HepG2 (cell line): ENCODE measurements at regions not wholly inside any gene's neighbourhood (a gene's known extent, or its start where the extent isn't known, plus 50 kb on each side); places are given as distances from the start of the nearest gene placed in this dataset.

Source experiments
- ATF7 ChIP-seq, 2 experiments: fragments of 450-650 bp in 1 of 2; sonication (generic) in 1 of 2; formaldehyde crosslinking in 1 of 2; IDR thresholded peaks; 2 replicates each; pipeline versions ENCODE4 v1.4.0 to v1.6.1; 2016 to 2020; ENCODE audit warnings: antibody characterized with exemption in 1 of 2, mild to moderate bottlenecking in 1 of 2, missing genetic modification reagents in 1 of 2
- PLRG1 ChIP-seq: fragments of 450-650 bp; conservative IDR thresholded peaks from 2 replicates; pipeline ENCODE4 v1.6.1; 2016
- SETDB1 ChIP-seq: sonication (generic); formaldehyde crosslinking; IDR thresholded peaks from 2 replicates; pipeline ENCODE4 v1.5.1; 2020; ENCODE audit warnings: missing genetic modification reagents, mild to moderate bottlenecking, borderline replicate concordance
- ZBTB3 ChIP-seq: sonication (generic); formaldehyde crosslinking; IDR thresholded peaks from 2 replicates; pipeline ENCODE4 v1.4.0; 2020; ENCODE audit warnings: low read depth, mild to moderate bottlenecking, moderate library complexity, missing genetic modification reagents, borderline replicate concordance
- ZBTB33 ChIP-seq: sonication (generic); formaldehyde crosslinking; IDR thresholded peaks from 2 replicates; pipeline ENCODE4 v1.4.0; 2020; ENCODE audit warnings: missing genetic modification reagents
- ZBTB42 ChIP-seq: sonication (generic); formaldehyde crosslinking; IDR thresholded peaks from 2 replicates; pipeline ENCODE4 v1.5.0; 2020; ENCODE audit warnings: mild to moderate bottlenecking, missing genetic modification reagents
- ZKSCAN1 ChIP-seq: fragments of 150-350 bp; IDR thresholded peaks from 2 replicates; pipeline ENCODE4 v1.6.1; 2014; ENCODE audit warnings: low read length
- ZNF10 ChIP-seq: sonication (generic); formaldehyde crosslinking; IDR thresholded peaks from 2 replicates; pipeline ENCODE4 v1.4.0; 2020; ENCODE audit warnings: mild to moderate bottlenecking, low read depth, missing genetic modification reagents, borderline replicate concordance
- ZNF232 ChIP-seq: sonication (generic); formaldehyde crosslinking; IDR thresholded peaks from 2 replicates; pipeline ENCODE4 v1.4.0; 2020; ENCODE audit warnings: missing genetic modification reagents, borderline replicate concordance
- ZNF574 ChIP-seq: sonication (generic); formaldehyde crosslinking; IDR thresholded peaks from 2 replicates; pipeline ENCODE4 v1.4.0; 2020; ENCODE audit warnings: missing genetic modification reagents
- ZNF674 ChIP-seq: sonication (generic); formaldehyde crosslinking; IDR thresholded peaks from 2 replicates; pipeline ENCODE4 v1.5.0; 2020; ENCODE audit warnings: low read depth, mild to moderate bottlenecking, missing genetic modification reagents
- ZNF761 ChIP-seq: sonication (generic); formaldehyde crosslinking; conservative IDR thresholded peaks from 2 replicates; pipeline ENCODE4 v1.4.0; 2020; ENCODE audit warnings: mild to moderate bottlenecking, missing genetic modification reagents
- ZSCAN31 ChIP-seq: sonication (generic); formaldehyde crosslinking; IDR thresholded peaks from 2 replicates; pipeline ENCODE4 v1.5.0; 2020; ENCODE audit warnings: low read depth, mild to moderate bottlenecking, missing genetic modification reagents

- TF ChIP-seq ZNF574 (no peak), ZNF674 (CRISPR knock-in tag) (no peak), ATF7 (IDR thresholded peaks at IDR 0.05) (0 out of 2 replicates have a peak, but pooled peaks have one; percentile 3), ATF7 (CRISPR knock-in tag; IDR thresholded peaks at IDR 0.05) (no peak), ZNF10 (CRISPR knock-in tag) (no peak), ZNF232 (no peak), ZBTB42 (no peak), ZBTB3 (no peak), ZNF761 (CRISPR knock-in tag) (no peak), SETDB1 (CRISPR knock-in tag) (no peak), ZBTB33 (CRISPR knock-in tag) (no peak), ZSCAN31 (CRISPR knock-in tag) (no peak), ZKSCAN1 (no peak), PLRG1 (0 out of 2 replicates have a peak, but pooled peaks have one; percentile 28)
Measured at GRCh38 chr2:145818890-145819504, 1299.1 kb upstream of the ZEB2 start (continued).
